Activated T-cell treated with anti-CD3 and anti-CD28 coated beads, Interleukin-2, amount 50 U/mL, for 24 hours (primary cell): ENCODE measurements at regions not wholly inside any gene's neighbourhood (a gene's known extent, or its start where the extent isn't known, plus 50 kb on each side); places are given as distances from the start of the nearest gene placed in this dataset.
"Not testable (repeated sequence)": the region's sequence is repeated elsewhere in the genome, so short reads cannot be mapped to it uniquely, and the experiment has no call there.

Experiments
- DNase-seq: peaks from one replicate; pipeline ENCODE4 v3.0.0-alpha.2; 2020
- H3K27ac Mint-ChIP-seq: 2 replicates; pipeline ENCODE4 v1.8.0; 2020; ENCODE audit warnings: mild to moderate bottlenecking, mixed read lengths
- H3K27me3 Mint-ChIP-seq: 2 replicates; pipeline ENCODE4 v1.8.0; 2020; ENCODE audit warnings: mixed read lengths
- H3K36me3 Mint-ChIP-seq: 2 replicates; pipeline ENCODE4 v1.8.0; 2020; ENCODE audit warnings: low read depth, mixed read lengths
- H3K4me1 Mint-ChIP-seq: 2 replicates; pipeline ENCODE4 v1.8.0; 2020; ENCODE audit warnings: low read depth, mixed read lengths
- H3K4me3 Mint-ChIP-seq: 2 replicates; pipeline ENCODE4 v1.8.0; 2020; ENCODE audit warnings: mild to moderate bottlenecking, moderate library complexity, mixed read lengths
- H3K9me3 Mint-ChIP-seq: 2 replicates; pipeline ENCODE4 v1.8.0; 2020; ENCODE audit warnings: mixed read lengths

DNA sequence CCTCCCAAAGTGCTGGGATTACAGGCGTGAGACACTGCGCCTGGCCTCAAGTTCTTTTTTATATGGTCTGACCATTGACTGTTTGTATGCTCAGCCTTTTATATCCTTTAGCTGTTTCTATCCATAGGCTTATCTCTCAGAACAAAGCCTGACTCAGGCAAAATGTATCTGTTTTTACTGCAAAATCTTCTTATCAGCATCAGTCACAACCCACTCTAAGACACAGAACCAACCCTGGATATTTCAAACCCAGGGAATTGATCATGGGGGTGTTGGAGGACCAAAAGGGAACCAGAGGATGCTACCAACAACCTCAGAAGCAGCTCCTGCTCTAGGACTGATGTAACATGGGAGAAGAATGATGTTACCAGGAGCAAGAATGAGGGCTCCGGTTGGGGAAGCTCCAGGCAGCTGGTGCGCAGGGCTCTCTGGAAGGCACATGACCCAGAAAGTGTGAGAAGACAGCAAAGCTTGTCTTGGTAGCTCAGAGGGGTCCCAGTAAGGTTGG lies 75.3 kb upstream of the NCK2 start:
- peaks cover 4% of the 10 kb centered on the region for H3K4me1 Mint-ChIP-seq
- H3K36me3 Mint-ChIP-seq: no peaks in the 10 kb centered on the region
- H3K4me3 Mint-ChIP-seq: no peak overlapping the region
- no peak overlapping the region for H3K27ac Mint-ChIP-seq
- peaks cover 23% of the 10 kb centered on the region for H3K9me3 Mint-ChIP-seq
- H3K27me3 Mint-ChIP-seq: no peaks in the 10 kb centered on the region
- DNase-seq: no peak

DNA sequence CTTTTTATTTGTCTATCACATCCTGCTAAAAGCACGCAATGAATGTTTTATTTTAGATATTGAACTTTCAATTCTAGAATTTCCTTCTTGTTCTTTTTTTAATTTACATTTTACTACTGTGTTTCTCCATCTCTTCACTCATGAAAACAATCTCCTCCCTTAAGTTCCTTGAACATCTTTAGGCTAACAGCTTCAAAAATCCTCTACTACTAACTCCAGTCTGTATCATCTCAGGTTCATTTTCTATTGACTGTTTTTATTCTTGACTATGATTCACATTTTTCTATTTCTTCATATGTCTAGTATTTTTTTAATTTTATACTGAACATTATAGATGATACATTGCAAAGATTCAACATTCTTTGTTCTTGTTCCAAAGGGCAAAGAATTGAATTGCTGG lies 79.2 kb upstream of the NCK2 start:
- Mint-ChIP-seq H3K36me3 (peaks cover 2% of the 10 kb centered on the region), H3K27me3 (no peaks in the 10 kb centered on the region), H3K4me3 (no peak overlapping the region), H3K9me3 (peaks cover 23% of the 10 kb centered on the region), H3K4me1 (no peaks in the 10 kb centered on the region), H3K27ac (no peak overlapping the region)
- no peak for DNase-seq

DNA sequence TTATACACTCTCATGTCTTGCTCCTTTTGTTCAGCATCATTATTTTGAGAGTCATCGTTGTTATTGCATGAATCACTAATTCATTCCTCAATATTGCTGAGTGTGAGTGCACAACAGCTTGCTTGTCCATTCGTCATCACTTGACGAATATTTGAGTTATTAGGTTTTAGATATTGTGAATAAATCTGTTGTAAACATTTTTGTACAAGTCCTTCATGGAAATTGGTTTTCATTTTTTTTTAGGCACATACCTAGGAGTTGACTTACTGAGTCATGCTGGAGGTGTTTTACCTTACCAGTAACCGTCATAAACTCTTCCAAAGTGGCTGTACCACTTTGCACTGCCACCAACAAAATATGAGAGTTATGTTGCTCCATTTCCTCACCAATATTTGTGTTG lies 84.2 kb upstream of the NCK2 start:
- no peak overlapping the region for H3K27ac Mint-ChIP-seq
- DNase-seq: no peak
- no peak overlapping the region for H3K4me3 Mint-ChIP-seq
- peaks cover 2% of the 10 kb centered on the region for H3K36me3 Mint-ChIP-seq
- H3K4me1 Mint-ChIP-seq: no peaks in the 10 kb centered on the region
- H3K27me3 Mint-ChIP-seq: no peaks in the 10 kb centered on the region
- peaks cover 11% of the 10 kb centered on the region for H3K9me3 Mint-ChIP-seq

GRCh38 chr2:105655723-105656606 lies 88.7 kb upstream of the NCK2 start:
- not testable (repeated sequence) for H3K4me1 Mint-ChIP-seq, H3K9me3 Mint-ChIP-seq, H3K27me3 Mint-ChIP-seq, H3K36me3 Mint-ChIP-seq, H3K4me3 Mint-ChIP-seq, H3K27ac Mint-ChIP-seq, DNase-seq

DNA sequence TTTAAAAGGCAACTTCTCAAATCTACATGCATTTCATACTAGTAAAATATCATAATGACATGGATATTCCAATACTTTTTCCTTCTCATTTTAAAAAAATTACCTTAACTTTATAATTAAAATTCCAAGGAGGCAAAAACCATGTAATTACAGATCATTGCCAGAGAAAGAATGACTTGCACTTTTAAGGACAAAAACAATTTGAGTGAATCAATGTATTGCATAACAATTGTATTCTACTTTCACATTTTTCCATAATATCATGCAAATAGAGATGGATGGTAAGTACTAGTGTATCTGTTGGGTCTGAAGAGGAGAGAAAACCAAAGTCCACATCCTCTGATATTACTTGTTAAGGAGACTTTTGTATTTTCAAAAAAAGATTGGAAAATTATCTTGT lies 89.5 kb upstream of the NCK2 start:
- no peaks in the 10 kb centered on the region for H3K36me3 Mint-ChIP-seq
- no peak overlapping the region for H3K27ac Mint-ChIP-seq
- H3K27me3 Mint-ChIP-seq: no peaks in the 10 kb centered on the region
- H3K9me3 Mint-ChIP-seq: peaks cover 5% of the 10 kb centered on the region
- no peak for DNase-seq
- no peak overlapping the region for H3K4me3 Mint-ChIP-seq
- peaks cover 12% of the 10 kb centered on the region for H3K4me1 Mint-ChIP-seq

DNA sequence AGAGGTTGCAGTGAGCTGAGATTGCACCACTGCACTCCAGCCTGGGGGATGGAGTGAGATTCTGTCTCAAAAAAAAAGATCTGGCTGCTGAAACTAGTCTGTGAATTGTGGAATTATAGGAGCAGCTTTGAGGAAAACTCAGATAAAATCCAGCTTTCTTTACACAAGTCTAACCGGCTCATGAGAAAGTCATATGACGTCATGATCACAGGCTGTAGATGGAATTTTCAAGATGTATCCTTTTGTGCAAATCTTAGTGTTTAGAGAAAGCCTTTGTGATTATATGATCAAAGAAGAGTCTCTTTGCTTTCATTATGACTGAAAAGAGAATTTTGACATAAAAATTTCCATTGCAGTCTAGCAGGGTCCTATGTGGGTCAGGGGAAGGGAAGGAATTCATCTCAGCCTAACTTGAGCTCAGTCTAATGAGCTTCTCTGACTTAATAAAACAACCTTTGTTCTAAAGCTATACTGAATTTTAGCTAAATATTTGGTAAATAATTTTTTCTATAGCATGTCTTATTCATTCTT lies 90.2 kb upstream of the NCK2 start:
- H3K4me1 Mint-ChIP-seq: peaks cover 12% of the 10 kb centered on the region
- no peaks in the 10 kb centered on the region for H3K36me3 Mint-ChIP-seq
- H3K4me3 Mint-ChIP-seq: no peak overlapping the region

DNA sequence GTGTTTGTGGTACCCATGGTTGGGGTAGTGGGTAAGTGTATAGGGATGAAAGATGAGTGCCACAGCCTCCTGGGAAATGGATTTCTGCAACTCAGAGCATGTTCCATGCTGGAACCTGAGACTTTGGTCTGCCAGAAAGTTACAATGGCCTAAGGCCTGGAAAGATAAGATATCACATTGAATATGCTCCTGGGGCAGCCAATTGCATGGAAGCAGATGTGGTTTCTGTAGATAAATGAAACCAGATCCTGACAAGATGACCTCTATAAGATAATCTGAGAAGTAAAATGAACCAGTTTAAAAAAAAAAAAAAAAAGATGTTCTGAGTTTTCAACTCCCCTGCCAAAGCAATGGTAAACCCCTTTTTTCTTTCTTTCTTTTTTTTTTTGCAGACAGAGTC lies 91.4 kb upstream of the NCK2 start:
- Mint-ChIP-seq H3K9me3 (no peaks in the 10 kb centered on the region), H3K36me3 (no peaks in the 10 kb centered on the region), H3K27me3 (no peaks in the 10 kb centered on the region), H3K4me1 (peaks cover 12% of the 10 kb centered on the region), H3K27ac (no peak overlapping the region), H3K4me3 (no peak overlapping the region)
- no peak for DNase-seq

More for the DNA sequence above, 90.2 kb upstream of the NCK2 start:
- DNase-seq: no peak
- Mint-ChIP-seq H3K27me3 (no peaks in the 10 kb centered on the region), H3K9me3 (peaks cover 5% of the 10 kb centered on the region), H3K27ac (no peak overlapping the region)

GRCh38 chr2:105652014-105652796 lies 92.5 kb upstream of the NCK2 start:
- Mint-ChIP-seq H3K27me3 (no peaks in the 10 kb centered on the region), H3K36me3 (no peaks in the 10 kb centered on the region), H3K9me3 (no peaks in the 10 kb centered on the region), H3K4me3 (no peak overlapping the region), H3K4me1 (peaks cover 12% of the 10 kb centered on the region), H3K27ac (no peak overlapping the region)
- DNase-seq: no peak

DNA sequence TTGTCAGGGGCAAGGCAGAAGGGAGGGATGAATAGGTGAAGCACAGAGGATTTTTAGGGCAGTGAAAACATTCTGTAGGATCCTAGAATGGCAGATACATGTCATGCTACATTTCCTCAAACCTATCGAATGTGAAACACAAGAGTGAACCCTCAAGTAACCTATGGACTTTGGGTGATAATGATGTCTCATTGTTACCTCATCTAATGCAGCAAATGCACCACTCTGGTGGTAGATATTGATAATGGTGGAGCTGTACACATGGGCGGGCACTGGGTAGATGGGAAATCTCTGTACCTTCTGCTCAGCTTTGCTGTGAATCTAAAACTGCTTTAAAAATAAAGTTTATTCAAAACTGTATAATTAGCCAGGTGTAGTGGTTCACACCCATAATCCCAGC lies 95.2 kb upstream of the NCK2 start:
- H3K36me3 Mint-ChIP-seq: no peaks in the 10 kb centered on the region

GRCh38 chr2:105647731-105648130 lies 97.0 kb upstream of the NCK2 start:
- H3K9me3 Mint-ChIP-seq: no peaks in the 10 kb centered on the region
- no peaks in the 10 kb centered on the region for H3K36me3 Mint-ChIP-seq
- H3K4me3 Mint-ChIP-seq: no peak overlapping the region
- H3K27ac Mint-ChIP-seq: no peak overlapping the region
- H3K4me1 Mint-ChIP-seq: peaks cover 9% of the 10 kb centered on the region
- DNase-seq: no peak
- no peaks in the 10 kb centered on the region for H3K27me3 Mint-ChIP-seq

More for the DNA sequence above, 95.2 kb upstream of the NCK2 start:
- H3K27ac Mint-ChIP-seq: no peak overlapping the region
- peaks cover 11% of the 10 kb centered on the region for H3K4me1 Mint-ChIP-seq
- H3K27me3 Mint-ChIP-seq: no peaks in the 10 kb centered on the region
- H3K9me3 Mint-ChIP-seq: no peaks in the 10 kb centered on the region
- H3K4me3 Mint-ChIP-seq: no peak overlapping the region
- no peak for DNase-seq

GRCh38 chr2:105646774-105647076 lies 98.0 kb upstream of the NCK2 start:
- Mint-ChIP-seq H3K36me3 (no peaks in the 10 kb centered on the region), H3K27ac (no peak overlapping the region), H3K4me3 (no peak overlapping the region), H3K4me1 (peaks cover 9% of the 10 kb centered on the region), H3K27me3 (no peaks in the 10 kb centered on the region), H3K9me3 (no peaks in the 10 kb centered on the region)
- no peak for DNase-seq

GRCh38 chr2:105645938-105646773 lies 98.6 kb upstream of the NCK2 start:
- H3K36me3 Mint-ChIP-seq: no peaks in the 10 kb centered on the region
- H3K4me3 Mint-ChIP-seq: no peak overlapping the region
- peaks cover 9% of the 10 kb centered on the region for H3K4me1 Mint-ChIP-seq
- H3K27ac Mint-ChIP-seq: no peak overlapping the region
- H3K27me3 Mint-ChIP-seq: no peaks in the 10 kb centered on the region
- DNase-seq: no peak
- no peaks in the 10 kb centered on the region for H3K9me3 Mint-ChIP-seq

GRCh38 chr2:105645031-105645937 lies 99.4 kb upstream of the NCK2 start:
- DNase-seq: no peak
- Mint-ChIP-seq H3K4me1 (peaks cover 3% of the 10 kb centered on the region), H3K4me3 (no peak overlapping the region), H3K9me3 (no peaks in the 10 kb centered on the region), H3K27me3 (no peaks in the 10 kb centered on the region), H3K27ac (no peak overlapping the region), H3K36me3 (no peaks in the 10 kb centered on the region)
